ENCODE measurements at regions not wholly inside any gene's neighbourhood (a gene's known extent, or its start where the extent isn't known, plus 50 kb on each side); places are given as distances from the start of the nearest gene placed in this dataset.
"Not testable (repeated sequence)": the region's sequence is repeated elsewhere in the genome, so short reads cannot be mapped to it uniquely, and the experiment has no call there.

DNA sequence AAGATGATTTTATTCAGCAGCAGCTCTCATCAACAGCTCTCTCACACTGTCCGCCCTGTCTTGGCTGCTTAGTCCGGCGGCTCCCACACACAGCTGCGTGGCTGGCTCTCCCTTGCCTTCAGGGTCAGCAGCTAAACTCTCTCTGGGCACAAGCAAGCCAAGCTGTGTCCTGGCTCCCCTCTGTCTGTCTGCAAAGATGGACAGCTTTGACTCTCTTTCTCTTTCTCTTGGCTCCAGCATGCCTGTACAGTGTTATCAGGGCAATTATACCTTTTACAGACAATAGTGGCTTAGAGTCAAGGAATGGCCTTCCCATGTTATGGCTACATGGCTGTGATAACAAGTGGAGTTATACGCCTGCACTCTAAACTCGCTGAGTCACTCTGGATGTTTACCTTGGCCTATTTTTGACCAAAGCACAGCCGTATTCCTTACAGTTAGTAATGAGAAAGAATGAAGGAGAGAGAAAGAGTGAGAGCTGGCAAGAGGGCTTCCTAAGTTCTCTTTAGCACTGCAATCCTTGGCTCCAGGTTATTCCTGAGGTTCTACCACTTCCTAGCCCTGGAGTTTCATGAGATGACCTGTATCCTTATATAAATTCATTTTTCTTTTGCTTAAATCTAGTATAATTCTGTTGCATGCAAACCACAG lies 59.9 kb upstream of the ZSWIM5 start:
- Histone ChIP-seq H3K27me3 (no peaks in the 10 kb centered on the region), H3K27ac (peak overlapping the region; percentile 19 to 66 (median 58)), H3K4me1 (peaks cover 5 to 16% (median 6%) of the 10 kb centered on the region in 3 donors), H3K36me3 (no peaks in the 10 kb centered on the region), H3K9me3 (no peaks in the 10 kb centered on the region), H3K4me3 (no peak overlapping the region)
- DNase-seq = no peak
- WGBS, 2 donors = 43 to 52% methylated on average over 7 of the region's 7 CpGs
- intact Hi-C loops (cut with DNase I) = no loop called here
- TF ChIP-seq, protein P1, sequence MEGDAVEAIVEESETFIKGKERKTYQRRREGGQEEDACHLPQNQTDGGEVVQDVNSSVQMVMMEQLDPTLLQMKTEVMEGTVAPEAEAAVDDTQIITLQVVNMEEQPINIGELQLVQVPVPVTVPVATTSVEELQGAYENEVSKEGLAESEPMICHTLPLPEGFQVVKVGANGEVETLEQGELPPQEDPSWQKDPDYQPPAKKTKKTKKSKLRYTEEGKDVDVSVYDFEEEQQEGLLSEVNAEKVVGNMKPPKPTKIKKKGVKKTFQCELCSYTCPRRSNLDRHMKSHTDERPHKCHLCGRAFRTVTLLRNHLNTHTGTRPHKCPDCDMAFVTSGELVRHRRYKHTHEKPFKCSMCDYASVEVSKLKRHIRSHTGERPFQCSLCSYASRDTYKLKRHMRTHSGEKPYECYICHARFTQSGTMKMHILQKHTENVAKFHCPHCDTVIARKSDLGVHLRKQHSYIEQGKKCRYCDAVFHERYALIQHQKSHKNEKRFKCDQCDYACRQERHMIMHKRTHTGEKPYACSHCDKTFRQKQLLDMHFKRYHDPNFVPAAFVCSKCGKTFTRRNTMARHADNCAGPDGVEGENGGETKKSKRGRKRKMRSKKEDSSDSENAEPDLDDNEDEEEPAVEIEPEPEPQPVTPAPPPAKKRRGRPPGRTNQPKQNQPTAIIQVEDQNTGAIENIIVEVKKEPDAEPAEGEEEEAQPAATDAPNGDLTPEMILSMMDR (IDR thresholded peaks at IDR 0.05) = no peak
- no peak for TF ChIP-seq POLR2A (IDR thresholded peaks at IDR 0.05)

- intact Hi-C loops (cut with DNase I); H3K27me3 ChIP-seq; H3K4me3 ChIP-seq; H3K27ac ChIP-seq; H3K9me3 ChIP-seq; DNase-seq; H3K36me3 ChIP-seq: not testable (repeated sequence)
- 78 to 82% methylated on average over 5 of the region's 5 CpGs for WGBS, 2 donors
- peaks cover 5 to 16% (median 6%) of the 10 kb centered on the region in 3 donors for H3K4me1 ChIP-seq
Measured at GRCh38 chr1:45268310-45268709, 58.4 kb upstream of the HPDL start.

GRCh38 chr1:45272267-45272666 lies 54.4 kb upstream of the HPDL start:
- intact Hi-C loops (cut with DNase I); H3K4me1 ChIP-seq; H3K4me3 ChIP-seq; DNase-seq; H3K36me3 ChIP-seq; H3K9me3 ChIP-seq; H3K27me3 ChIP-seq; H3K27ac ChIP-seq: not testable (repeated sequence)
- WGBS, 2 donors = 100% methylated on average over 1 of the region's 1 CpG

DNA sequence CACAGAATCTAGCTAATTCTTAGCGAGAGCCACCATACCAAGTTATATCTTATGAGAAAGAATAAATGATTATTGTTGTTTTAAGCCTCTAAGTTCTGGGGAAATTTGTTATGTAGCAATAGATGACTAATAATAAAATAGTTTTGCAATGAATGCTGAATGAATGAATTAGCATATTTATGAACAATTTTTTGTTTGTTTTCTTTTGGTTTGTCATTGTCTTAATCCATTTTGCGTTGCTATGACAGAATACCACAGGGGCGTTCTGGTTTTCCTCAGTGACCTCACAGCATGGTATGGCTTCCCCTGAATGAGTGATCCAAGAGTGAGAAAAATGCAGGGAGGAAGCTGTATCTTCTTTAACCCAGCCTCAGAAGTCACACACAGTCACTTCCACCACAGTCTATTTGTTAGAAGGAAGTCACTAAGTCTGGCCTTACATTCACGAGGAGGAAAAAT lies 53.8 kb upstream of the HPDL start:
- no peak for DNase-seq
- WGBS, 2 donors = 57 to 68% methylated on average over 4 of the region's 4 CpGs
- H3K9me3 ChIP-seq = peaks cover 0 to 7% (median 0%) of the 10 kb centered on the region in 3 donors

DNA sequence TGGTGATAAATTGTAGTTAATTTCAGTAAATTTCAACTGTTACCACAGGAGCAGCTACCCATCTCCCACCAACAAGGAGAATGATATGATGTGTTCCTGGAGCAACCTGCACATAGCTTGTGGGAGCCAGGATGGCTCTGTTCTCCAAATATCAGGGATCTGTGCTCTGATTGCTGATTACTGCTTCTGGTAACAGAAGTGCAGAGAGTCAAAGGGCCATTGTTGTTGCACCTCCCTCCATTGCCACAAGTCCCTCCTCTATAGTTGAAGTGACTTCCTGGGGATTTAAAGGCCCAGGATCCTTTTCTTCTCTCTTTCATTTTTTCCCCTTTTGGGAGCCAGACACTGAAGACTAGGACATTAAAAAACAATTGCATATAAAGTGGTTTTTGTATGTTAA lies 51.6 kb upstream of the HPDL start:
- Histone ChIP-seq H3K36me3 (no peaks in the 10 kb centered on the region), H3K4me3 (no peak overlapping the region), H3K27me3 (no peaks in the 10 kb centered on the region), H3K9me3 (peaks cover 0 to 7% (median 0%) of the 10 kb centered on the region in 3 donors), H3K27ac (no peak overlapping the region), H3K4me1 (no peaks in the 10 kb centered on the region)
- no peak for DNase-seq
- TF ChIP-seq POLR2A (IDR thresholded peaks at IDR 0.05) = no peak
- TF ChIP-seq, protein P1 (IDR thresholded peaks at IDR 0.05) = no peak
- intact Hi-C loops (cut with DNase I) = no loop called here

More for the DNA sequence above, 53.8 kb upstream of the HPDL start:
- no peak for TF ChIP-seq POLR2A (IDR thresholded peaks at IDR 0.05)
- TF ChIP-seq, protein P1 (IDR thresholded peaks at IDR 0.05) = no peak
- Histone ChIP-seq H3K36me3 (no peaks in the 10 kb centered on the region), H3K27me3 (no peaks in the 10 kb centered on the region), H3K4me3 (no peak overlapping the region), H3K27ac (no peak overlapping the region), H3K4me1 (no peaks in the 10 kb centered on the region)
- intact Hi-C loops (cut with DNase I) = no loop called here

All from esophagus squamous epithelium (tissue), 5 donors.